Right lung (tissue), 2 donors: ENCODE measurements at regions not wholly inside any gene's neighbourhood (a gene's known extent, or its start where the extent isn't known, plus 50 kb on each side); places are given as distances from the start of the nearest gene placed in this dataset.

Source experiments
- DNase-seq, 2 donors: peaks; one replicate each; pipeline ENCODE4 v3.0.0-alpha.2; 2013

DNA sequence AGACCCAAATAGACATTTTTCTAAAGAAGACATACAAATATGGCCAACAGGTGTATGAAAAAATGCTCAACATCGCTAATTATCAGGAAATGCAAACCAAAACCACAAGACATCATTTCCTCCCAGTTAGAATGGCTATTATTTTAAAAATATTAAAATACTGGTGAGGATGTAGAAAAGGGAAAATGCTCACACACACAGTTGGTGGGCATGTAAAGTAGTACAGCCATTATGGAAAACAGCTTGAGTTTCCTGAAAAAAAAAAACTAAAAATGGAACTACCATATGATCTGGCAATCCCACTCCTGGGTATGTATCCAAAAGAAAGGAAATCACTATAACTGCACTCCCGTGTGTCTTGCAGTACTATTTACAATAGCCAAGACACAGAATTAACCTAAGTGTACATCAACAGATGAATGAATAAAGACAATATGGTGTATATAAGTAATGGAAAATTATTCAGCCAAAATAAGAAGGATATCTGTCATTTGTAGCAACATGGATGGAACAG lies 128.9 kb upstream of the DKK2 start:
- no peak for DNase-seq

DNA sequence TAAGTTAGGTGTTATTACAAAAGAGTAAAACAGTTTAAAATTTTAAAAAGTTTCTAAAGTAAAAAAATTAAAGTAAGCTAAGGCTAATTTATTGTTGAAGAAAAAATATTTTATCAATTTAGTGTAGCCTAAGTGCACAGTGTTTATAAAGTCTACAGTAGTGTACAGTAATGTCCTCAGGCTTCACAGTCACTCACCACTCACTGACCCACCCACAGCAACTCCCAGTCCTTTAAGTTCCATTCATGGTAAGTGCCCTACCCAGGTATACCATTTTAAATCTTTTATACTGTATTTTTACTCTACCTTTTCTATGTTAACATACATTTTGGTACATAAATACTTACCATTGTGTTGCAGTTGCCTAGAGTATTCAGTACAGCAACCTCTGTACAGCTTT lies 120.3 kb upstream of the DKK2 start:
- DNase-seq = no peak

DNA sequence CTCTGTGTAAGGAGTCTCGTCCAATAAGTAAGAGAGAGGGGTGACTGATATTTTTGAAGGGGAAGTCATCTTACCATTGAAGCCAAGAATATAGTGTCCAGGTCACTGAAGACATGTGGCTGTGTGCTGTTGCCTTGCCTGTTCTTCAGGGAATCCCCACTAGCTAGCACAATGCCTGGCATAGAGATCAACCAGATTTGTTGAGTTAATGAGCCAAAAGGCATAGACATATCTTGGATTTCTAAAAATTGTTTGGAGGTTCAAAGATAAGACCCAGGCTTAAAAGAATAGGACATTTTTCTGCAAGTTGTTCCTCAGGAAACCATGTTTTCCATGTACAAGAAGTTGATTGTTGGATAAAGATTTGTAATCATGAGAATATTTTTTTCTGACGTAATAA lies 119.3 kb upstream of the DKK2 start:
- DNase-seq = no peak

DNA sequence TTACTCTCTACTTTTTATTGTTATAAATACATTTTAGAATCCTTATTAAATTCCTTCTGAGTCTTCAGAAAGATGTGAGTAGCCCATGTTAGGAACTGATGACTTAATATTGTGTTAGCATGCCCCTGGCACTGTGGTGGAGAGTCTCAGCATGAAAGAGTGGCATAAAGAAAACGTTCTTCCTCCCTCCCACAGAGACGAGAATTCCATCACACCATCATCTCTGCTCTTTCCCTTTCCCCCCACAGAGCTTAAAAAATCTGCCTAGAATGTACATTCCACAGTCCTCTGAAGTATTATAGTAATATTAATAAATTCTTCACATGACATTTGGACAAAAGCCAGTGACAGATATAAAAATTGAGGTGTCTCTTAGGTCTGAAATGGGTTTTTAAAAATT lies 117.8 kb upstream of the DKK2 start:
- no peak for DNase-seq

DNA sequence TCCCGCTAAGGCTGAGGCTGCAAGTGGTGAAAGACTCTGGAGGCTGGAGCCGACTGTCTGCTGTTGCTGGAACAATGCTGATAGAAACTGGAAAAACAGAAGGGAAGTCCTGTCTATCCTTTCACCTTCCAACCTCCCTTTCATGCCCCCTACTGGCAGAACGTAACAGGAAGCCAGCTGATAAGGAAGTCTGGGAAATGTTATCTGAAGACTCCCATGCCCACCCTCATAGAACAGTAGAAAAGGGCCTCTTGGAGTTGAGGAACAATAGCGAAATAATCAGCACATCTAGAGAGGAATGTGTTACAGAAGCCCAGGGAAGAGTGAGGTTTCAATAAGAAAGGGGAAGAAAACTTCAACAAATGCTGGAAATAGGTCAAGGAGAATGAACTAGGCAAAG lies 117.1 kb upstream of the DKK2 start:
- no peak for DNase-seq

DNA sequence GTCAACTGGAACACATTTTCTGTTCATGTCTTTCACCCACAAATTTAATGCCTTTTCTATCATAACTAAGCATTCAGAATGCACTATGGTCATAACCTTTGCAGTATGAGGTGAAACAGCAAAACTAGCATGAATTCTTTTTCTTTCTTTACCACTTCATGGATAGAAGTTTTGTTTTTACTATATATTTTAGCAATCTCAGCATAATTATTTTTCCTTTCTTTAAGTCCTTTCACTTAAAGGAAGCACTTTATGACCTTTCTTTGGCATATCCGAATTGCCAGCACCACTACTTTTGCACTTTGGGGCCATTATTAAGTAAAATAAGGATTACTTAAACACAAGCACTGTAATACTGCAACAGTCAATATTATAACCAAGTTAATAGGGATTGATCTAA lies 115.1 kb upstream of the DKK2 start:
- no peak for DNase-seq

DNA sequence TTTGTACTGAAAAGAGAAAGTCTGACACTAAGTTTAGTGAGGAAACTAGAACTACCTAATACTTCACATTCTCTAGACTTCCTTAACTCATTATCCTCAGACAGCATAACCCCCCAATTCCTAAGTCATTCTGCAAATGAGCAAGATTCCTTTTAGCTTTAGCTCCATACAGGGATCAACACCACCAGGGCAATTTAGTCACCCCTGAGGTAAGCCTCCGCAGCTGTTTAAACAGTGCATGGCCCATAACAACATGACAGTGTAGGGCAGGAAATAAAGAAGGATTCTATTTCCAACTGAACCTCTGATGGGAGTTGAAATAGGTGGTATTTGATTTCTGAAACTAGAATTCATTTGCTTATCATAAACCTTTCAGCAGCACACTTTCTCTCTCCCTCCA lies 112.8 kb upstream of the DKK2 start:
- no peak for DNase-seq

DNA sequence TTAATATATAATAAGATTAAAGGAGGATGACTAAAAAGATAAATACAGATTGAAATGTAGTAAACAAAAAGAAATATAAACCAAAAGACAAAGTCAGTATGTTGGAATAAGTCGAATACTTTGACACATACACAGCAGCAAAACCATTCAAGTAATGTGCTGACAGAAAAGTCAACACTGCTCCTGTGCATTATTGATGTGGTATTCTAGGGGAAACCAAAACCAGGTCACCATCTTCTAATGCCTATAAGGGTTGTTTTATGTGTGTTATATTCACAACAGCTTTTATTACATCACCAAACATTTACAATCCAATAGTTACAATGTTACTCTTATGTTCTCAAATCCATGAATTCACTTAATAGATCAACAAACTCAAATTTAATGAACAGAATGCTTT lies 111.8 kb upstream of the DKK2 start:
- no peak for DNase-seq

DNA sequence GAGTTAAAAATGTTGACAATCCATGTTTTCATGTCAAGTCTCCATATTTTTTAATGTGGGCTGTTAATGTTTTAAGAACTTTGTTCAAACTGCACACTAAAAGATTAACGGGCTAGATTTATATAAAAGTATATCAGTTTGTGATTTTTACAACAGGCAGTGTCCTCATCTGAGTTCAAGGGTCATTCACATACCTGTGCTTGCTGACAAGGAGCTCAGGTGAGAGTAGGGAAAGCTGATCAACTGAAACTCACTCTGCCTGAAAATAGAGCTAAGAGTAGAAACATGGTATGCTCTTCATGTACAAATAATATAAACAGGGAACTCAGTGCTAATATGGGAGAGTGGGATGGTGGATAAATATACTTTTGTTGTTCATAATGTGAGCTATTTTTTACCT lies 102.3 kb upstream of the DKK2 start:
- DNase-seq = no peak

DNA sequence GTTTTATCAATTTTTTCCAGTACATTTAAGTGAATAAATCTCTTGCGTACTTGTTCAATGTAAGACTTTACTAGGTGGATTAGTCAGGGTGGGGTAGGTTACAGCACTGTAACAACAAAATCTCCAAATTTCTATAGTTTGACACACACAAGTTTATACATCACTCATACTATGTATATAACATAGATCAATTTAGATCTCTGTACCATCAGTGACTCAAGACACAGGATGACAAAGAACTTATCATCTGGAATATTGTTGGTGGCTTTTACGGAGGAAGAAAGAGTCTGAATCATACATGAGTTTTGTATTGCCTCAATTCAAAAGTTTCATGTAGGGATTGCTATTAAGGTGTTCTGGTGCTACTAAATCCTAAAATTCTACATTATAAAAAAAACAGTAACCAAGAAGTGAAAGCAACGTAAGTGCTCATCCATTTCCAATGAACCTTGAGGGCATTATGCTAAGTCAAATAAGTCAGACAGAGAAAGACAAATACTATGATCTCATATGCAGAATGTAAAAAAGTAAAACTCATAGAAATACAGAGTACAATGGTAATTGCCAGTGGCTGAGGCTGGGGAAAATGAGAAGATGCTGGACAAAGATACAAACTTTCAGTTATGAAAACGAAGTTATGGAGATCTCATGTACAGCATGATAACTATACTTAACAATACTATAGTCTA lies 98.0 kb upstream of the DKK2 start:
- no peak for DNase-seq

DNA sequence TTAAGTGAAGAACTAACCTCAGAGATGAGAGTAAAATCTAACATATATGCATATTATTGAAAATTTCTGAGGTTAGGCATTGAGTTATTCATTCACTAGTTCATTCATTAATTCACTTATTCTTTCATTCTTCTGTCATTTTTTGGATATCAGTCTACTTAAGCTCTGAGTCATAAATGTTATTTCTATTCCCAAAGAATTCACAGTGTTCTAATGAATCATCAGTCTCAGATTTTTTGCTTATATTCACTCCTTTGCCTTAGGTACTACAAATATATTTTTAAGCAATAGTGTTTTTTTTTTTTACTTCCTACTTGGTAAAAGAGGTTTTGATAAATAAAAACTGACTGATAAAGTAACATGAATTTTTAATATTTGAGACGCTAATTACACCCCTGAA lies 95.2 kb upstream of the DKK2 start:
- no peak for DNase-seq

DNA sequence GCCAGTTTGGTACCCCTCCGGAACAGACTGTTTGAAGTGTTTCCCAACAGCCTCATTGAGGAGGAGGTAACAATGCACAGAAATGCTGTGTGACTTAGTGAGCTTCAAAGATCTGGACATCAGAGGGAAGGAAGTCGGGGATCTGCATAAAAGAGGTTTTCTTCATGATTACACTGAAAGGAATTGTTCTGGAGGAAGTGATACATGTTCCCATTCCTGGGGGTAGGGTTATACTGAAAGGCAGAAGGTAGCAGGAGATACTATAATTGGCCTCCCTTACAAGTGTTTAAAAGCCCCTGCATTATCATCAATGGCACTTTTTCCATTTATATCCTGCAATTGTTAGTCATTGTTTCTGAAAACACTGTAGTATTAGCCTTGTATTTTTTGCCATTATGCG lies 94.0 kb upstream of the DKK2 start:
- DNase-seq = no peak

DNA sequence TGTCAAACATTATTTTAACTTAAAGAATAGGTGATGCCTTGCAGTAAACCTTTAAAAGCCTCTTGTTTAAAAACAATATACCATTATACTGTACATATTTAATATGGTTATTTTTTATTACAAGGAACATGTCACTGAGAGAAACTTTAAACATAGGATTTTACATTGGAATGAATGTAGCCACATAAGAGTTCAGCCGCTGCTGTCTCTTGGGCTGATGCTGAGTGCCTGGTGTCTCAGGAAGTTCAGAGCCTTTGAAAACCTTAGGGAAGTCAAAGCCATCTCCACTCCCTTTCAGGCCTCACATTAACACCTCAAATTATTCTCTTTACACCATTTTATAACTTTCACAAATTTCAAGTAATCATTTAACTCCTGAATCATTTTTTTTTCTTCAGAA lies 93.5 kb upstream of the DKK2 start:
- no peak for DNase-seq

DNA sequence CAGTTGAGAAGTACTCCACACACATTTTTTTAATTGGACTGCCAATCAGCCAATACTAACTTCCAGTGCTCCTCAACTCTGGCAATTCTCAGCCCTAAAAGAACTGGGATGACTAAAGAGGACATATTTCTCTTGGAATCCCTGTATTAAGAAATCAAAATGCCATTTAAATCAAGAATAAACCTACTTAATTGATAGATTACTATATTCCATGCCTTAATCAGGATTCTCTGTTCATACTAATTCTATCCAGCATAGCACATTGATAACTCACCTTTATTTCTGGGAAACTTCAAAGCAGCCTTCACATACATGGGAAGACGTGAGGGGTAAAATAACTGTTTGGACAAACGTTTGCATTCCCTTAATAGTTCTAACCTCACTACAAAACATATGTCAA lies 93.0 kb upstream of the DKK2 start:
- no peak for DNase-seq

DNA sequence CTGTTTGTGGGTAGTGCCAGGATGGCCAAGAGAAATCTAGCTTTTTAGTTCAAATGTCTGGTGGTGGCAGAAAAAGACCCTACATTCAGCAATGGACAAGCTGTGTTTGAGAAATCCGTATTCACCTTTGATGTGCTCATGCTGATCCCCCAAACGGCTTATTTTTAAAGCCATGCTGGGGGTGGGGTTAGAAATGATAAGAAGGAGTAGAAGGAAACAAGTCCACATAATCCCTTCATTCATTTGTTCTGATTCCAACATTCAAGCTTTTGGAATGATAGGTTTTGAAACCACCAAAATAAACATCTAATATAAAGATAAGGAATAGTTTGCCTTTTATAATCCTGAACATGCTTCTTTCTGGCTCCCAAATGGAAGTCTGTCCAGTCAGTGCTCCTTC lies 92.0 kb upstream of the DKK2 start:
- no peak for DNase-seq

DNA sequence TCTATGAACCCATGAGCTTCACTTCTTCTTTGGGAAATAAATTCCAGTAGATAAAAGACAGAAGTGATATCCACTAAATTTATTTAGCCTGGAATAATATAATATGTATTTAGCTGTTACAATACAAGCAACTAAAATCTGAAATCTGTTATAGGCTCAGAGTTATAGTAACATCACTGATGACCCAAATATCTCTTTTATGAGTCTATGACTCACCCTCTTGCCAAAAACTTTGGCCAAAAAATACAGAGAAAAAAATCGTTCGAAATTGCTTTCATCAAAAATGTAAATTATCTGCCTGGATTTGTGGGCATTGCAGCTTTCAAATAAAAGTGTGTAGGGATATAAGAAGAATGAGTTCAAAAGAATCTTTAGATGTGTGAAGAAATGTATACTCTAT lies 89.4 kb upstream of the DKK2 start:
- no peak for DNase-seq

DNA sequence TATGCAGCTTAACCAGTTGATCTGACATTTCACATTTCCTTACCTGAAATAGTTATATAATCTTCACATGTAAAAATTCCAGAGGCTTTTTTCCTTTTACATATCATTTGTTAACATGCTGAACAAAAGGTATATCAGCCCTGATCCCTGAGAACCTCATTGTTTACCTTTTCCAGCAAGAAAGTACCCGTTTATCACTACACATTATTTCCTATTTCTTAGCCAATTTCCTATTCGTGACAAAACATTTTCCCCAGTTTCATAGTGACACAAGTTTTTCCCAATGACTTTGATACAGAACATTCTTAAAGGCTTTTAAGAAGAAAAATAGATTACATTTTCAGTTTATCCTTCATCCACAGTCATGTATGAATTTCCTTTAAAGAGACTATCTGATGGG lies 86.6 kb upstream of the DKK2 start:
- DNase-seq = no peak

DNA sequence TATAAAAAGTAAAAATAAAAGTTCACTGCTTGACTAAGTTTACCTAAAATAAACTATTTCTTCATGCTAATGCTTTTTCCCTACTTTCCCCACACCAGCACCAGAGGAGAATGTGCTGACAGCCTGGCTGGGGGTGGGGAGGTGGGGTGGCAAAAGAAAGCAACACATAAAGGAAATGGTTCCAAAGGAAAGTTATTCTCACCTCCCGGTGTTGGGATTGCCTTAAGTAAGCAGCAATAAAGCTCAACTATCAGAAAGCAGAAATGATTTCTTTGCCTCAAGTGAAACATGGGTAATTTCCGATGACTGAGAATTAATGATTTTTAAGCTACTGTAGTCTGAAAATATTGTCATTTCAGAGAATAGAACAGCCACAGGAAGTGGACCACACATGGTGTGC lies 84.5 kb upstream of the DKK2 start:
- DNase-seq = no peak

DNA sequence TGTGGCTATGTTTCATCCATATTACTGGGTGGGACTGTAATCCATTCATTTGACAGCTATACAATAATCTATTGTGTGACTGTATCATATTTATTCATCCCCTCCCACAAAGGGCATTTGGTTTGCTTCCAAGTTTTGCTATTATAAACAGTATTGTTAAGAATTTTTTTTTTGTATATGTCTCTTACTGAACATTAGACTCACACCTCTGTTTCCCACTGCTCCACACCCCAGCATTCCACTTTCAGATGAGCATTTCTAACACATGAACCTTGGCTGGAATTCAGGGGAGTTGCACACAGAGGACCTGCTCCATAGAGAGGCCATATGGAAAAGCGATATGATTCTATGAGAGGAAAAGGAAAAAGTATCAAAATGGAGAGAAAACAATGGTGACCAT lies 81.6 kb upstream of the DKK2 start:
- DNase-seq = no peak

DNA sequence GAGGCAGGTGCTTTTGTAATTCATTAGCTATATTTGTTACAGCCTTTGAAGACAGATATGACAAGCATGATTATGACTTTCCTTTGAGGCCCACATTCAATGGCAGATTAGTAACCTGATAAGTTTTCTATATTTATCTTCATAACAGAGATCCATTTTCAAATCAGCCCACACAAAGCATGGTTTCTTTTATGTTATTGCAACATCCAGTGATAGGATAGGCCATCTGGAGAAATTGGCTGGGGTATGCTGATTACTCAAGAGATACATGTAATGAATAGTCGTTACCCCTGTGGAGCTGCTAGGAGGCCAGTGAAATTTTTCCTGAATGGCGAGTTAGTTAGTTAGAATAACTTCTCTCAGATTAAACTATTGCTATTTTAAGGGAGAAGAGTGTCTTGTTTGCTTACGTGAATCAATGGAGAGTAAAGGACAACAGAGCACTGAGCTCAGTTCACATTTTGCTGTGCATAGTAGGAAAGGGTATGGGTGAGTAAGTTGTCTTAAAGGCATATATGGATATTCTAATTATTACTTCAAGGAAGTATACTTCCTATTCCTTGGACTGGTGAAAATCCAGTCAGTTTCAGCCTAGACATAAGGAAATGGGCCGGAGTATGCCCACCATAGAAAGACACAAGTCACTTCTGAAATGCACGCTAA lies 79.2 kb upstream of the DKK2 start:
- peak; percentile 17 to 30 for DNase-seq

DNA sequence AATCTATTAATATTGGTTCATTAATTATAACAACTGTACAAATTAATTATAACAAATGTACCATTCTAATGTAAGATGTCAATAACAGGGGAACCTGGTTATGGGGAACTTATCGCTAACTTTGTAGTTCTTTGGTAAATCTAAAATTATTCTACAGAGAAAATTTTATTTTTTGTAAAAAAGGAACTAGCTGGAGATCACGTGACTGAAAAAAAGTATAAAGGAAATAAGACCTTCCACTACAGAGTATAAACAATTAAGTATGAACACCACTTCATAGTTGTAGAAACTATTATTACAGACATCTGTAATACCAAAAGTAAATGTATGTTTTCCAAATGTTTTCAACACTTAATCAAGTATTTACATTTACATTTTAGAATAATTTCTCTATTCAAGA lies 77.9 kb upstream of the DKK2 start:
- no peak for DNase-seq

DNA sequence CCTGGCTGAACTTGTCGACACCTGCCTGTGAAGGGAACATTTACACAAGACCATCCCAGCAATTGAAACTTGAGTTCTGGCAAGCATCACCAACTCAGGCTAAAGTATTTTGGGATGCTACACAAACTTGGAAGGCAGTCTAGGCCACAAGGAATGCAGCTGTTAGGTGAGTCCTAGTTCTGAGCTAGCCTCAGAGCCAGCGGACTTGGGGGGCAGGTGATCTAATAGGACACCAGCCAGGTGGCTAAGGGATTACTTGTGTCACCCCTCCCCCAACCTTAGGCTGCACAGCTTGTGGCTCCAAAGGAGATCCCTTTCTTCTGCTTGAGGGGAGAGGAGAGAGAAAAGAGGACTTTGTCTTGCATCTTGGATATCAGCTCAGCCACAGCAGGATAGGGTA lies 62.3 kb upstream of the DKK2 start:
- no peak for DNase-seq

DNA sequence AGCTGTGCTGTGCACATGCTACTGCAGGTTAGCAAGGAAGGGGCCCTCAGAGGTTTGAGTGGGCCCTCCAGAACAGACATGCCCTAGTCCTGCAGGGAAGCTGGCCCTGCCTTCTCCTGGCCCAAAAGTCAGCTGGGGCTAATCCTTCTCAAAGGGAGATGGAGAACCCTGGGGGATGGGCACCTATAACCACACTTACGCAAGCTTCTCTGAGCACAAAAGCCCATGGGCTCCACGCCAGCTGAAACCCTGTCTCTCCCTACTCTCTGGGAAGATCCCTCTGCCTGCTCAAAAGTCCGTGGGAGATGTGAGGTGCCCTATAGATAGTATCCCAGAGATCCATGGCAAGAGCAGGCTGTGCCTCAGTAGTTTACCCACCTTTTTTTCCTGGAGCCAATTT lies 58.9 kb upstream of the DKK2 start:
- DNase-seq = no peak

DNA sequence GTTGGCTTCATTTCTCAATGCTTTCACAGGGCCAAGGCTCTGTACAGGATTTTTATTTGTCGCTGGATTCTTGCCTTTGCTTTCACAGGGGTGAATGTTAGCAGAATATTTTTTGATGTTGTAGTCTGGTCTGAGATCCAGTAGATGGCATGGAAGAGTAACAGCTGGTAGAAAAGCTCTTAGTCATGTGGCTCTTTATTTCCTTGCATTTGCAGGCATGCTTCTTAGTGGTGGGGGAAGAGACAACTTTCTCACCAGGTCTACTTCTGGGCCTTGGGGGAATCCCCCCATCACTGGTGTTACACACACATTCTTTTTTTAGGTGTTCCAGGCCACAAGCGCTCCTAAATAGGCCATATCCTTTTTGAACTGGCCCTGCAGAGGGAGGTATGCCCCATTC lies 58.2 kb upstream of the DKK2 start:
- no peak for DNase-seq
